GM23338 (cell line): ENCODE measurements at regions not wholly inside any gene's neighbourhood (a gene's known extent, or its start where the extent isn't known, plus 50 kb on each side); places are given as distances from the start of the nearest gene placed in this dataset.

ENCODE experiments used
- CREB1 ChIP-seq: fragments of 250-450 bp; sonication (Bioruptor Pico); IDR thresholded peaks from 2 replicates; pipeline ENCODE4 v1.5.0; 2020; ENCODE audit warnings: low read depth, mild to moderate bottlenecking, moderate library complexity
- CTCF ChIP-seq, 2 experiments: fragments of 200-600 bp in 1 of 2; sonication (generic) in 1 of 2; conservative IDR thresholded peaks; 2 replicates each; pipeline versions ENCODE4 v1.5.1 to v1.6.1; 2016 to 2017; ENCODE audit warnings: antibody characterized with exemption in 2 of 2, low read depth in 2 of 2, mild to moderate bottlenecking in 2 of 2, moderate library complexity in 1 of 2
- ETS1 ChIP-seq: IDR thresholded peaks from 2 replicates; pipeline ENCODE4 v1.6.1; 2016; ENCODE audit warnings: antibody characterized with exemption
- EZH2 ChIP-seq: fragments of 200-600 bp; sonication (generic); IDR thresholded peaks from one replicate; pipeline ENCODE4 v1.8.0; 2017; ENCODE audit warnings: antibody characterized with exemption, mild to moderate bottlenecking, low read depth; ENCODE audit not compliant: unreplicated experiment
- EZH2phosphoT487 ChIP-seq: fragments of 200-600 bp; sonication (generic); IDR thresholded peaks from one replicate; pipeline ENCODE4 v1.8.1; 2018; ENCODE audit warnings: antibody characterized with exemption; ENCODE audit not compliant: unreplicated experiment
- POLR2AphosphoS5 ChIP-seq: IDR thresholded peaks from 2 replicates; pipeline ENCODE4 v1.6.1; 2016; ENCODE audit warnings: antibody characterized with exemption, low read depth
- REST ChIP-seq: IDR thresholded peaks from one replicate; pipeline ENCODE4 v1.6.1; 2018; ENCODE audit warnings: antibody characterized with exemption; ENCODE audit not compliant: unreplicated experiment
- STAT1 ChIP-seq: IDR thresholded peaks from one replicate; pipeline ENCODE4 v1.6.1; 2016; ENCODE audit warnings: antibody characterized with exemption; ENCODE audit not compliant: unreplicated experiment
- ZNF331 ChIP-seq: fragments of 250-450 bp; sonication (Bioruptor Pico); IDR thresholded peaks from 2 replicates; pipeline ENCODE4 v1.5.0; 2020; ENCODE audit warnings: low read depth, mild to moderate bottlenecking, moderate library complexity

- TF ChIP-seq CTCF (conservative IDR thresholded peaks at IDR 0.05; ENCODE audit: low read depth in 2 of 2) (no peak), POLR2AphosphoS5 (no peak), CREB1 (no peak), EZH2 (no peak), EZH2phosphoT487 (no peak), REST (no peak), ZNF331 (no peak), ETS1 (no peak), STAT1 (no peak)
These were observed 194.5 kb downstream of the SNX10 start for GRCh38 chr7:26486153-26486552.
